ENCODE measurements at regions not wholly inside any gene's neighbourhood (a gene's known extent, or its start where the extent isn't known, plus 50 kb on each side); places are given as distances from the start of the nearest gene placed in this dataset.

DNA sequence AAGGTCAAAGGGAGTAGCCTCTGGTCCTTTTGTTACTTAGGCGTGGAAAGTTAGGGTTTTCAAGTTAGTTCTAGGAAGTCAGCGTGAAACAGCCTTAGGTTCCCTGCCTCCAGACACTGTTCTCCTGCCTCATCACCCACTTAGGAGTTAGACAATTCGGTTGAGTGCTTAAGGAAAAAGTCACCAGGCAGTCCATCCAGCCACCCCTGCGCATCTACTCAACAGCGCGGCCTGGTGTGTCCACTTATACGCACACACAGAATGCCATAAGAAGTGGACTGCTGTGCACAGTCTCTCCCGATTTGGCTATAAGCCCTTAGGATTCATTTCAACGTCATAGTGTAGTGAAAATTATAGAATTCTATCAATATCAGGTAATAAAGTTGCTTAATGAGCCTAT is 470.8 kb upstream of the TNP1 start:
- DNase-seq, result no peak
- intact Hi-C loops (cut with DNase I), result no loop called here

DNA sequence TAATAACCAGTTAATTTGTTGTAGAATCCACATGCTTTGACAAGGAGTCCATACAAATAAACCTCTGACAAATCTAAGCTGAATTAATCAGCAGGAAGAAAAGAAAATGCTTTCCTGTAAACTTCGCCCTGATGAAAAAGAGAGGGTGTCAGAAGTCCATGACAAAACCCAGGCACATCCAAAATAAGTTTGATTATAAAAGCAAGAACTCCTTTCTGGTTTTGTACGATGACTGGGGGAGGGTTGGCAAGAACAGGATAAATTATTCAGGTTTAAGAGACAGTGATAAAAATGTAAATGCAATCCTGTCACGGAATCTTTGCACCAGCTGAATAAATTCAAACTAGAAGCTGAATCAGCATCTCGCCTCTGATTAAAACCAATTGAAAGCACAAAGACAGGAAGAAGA is 469.2 kb upstream of the TNP1 start:
- intact Hi-C loops (cut with DNase I), result no loop called here
- DNase-seq, result peak in 10 of 42 donors; percentile 9 to 45 (median 19)

DNA sequence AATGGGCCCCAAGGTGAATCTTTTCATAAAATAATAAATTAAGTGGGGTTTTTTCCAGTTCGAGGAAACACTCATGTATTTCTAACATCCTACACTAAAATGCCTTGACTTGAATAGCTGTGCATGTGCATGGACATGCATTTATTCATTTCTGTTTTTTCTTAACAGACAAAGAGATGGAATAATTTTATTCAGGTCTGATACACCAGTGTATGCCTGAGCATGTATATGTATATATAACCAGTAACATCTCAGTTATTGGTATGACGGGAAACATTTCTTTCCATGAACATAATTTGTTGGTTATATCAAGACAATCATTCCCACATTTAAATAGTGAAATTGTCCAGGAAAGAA is 468.7 kb upstream of the TNP1 start:
- intact Hi-C loops (cut with DNase I), result no loop called here
- no peak for DNase-seq

DNA sequence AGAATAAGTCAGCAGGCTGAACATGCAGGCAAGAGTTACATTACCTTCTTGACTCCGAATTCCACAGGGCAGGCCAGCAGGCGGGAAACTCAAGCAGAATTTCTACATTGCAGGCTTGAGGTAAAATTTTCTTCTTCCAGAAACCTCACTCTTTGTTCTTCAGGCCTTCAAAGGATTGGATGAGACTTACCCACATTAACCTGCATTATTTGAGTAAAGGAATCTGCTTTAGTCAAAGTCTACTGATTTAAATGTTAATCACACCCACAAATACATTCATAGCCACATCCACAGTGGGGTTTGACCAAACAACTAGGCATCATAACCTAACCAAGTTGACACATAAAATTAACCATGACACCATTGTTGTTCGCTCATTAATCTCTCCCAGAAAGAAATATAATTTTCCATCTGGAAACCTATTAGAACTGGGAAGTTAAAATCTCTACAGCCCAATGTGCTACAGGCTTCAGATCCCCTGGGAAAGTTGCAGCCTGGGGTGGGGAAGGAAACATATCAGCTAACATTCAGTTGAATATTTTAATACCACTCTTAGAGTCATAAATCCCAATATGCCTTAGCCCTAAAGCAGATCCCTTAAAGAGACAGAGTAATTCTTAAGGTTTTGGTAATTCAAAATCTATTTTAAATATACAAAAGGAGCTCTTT is 468.2 kb upstream of the TNP1 start:
- intact Hi-C loops (cut with DNase I), result no loop called here

DNA sequence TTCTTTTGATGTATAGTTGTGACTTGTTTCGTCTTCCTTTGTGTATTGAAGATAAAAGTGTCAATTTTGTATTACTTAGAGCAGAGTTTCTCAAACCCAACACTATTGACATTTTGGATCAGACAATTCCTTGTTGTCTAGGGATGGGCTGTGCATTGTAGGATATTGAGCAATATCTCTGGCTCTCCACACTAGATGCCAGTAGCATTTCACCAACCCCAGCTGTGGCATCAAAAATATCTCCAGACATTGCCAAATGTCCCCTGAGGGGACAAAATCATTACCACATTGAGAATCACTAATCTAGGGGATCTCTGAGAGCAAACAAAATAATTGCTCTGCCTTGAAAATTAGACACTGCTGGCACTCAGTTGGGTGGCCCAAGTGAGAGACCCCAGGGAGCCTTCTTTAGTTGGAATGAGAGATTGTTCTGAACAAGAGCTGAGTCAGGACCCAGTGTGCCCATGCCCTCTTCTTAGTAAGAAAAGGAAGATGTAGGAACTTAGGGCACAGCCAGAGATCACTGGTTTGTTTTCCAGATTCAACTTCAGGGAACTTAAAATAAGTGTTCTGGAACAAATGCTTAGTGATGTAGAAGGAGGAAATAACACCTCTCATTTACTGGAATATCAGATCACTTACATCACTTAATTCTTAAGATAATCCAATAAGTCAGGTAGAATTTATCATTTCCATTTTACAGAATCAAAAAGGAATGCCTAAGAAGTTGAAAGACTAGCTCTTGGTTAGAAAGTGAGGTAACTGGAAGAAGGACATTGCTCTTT is 466.6 kb upstream of the TNP1 start:
- intact Hi-C loops (cut with DNase I), result no loop called here
- no peak for DNase-seq

More for the DNA sequence above, 468.2 kb upstream of the TNP1 start:
- no peak for DNase-seq

DNA sequence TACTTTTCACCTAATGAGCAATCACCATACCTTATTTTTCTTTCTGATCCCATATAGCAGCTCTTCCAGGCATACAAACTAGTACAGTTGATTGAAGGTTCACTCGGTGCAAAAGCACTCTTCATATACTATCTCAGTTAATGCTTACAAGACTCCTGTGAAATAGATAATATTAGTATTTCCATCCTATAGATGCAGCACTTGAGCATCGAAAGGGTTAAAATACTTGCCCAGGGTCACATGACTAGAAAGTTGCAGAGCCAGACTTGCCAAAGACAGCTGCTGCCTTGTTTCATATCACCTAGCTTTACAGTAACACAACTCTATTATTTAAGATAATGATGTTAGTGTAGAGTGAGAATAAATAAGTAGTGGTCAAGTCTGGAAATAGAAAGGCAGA is 466.0 kb upstream of the TNP1 start:
- intact Hi-C loops (cut with DNase I), result no loop called here
- DNase-seq, result no peak

DNA sequence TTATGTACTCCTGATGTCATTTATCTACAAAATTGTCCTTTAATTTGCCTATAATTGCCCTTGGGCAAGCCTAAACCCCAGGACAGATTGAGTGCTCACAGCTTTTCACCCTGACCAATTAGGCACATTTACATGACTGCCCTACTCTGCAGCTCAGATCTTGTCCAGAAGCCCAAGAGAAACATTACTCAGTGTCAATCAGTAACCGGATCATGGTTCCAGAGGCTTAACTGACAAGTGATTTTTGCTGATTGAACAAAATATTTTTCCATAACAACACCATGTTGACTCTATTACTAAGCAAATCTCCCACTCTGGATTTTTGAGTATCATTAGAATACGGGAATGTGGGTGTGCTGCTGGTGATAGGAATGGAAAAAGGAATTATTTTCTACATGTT is 465.4 kb upstream of the TNP1 start:
- intact Hi-C loops (cut with DNase I), result no loop called here

DNA sequence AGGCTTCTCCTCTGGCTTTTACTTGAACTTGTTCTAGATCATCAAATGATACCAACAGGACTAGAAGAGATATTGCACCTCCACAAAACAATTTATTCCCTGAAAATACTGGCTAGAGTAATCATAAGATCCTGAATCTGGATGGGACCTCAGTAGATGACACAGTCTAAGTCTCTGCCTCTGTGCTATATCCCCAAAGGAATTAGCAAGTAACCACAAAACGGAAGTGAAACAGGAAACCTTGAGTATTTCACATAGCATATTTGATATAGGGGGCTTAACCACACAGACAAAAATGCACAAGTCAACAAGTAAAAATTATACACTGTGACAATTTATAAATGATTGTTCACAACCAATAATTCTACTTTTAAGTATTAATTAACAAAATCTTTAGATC is 456.9 kb upstream of the TNP1 start:
- intact Hi-C loops (cut with DNase I), result no loop called here
- no peak for DNase-seq

More for the DNA sequence above, 465.4 kb upstream of the TNP1 start:
- no peak for DNase-seq

DNA sequence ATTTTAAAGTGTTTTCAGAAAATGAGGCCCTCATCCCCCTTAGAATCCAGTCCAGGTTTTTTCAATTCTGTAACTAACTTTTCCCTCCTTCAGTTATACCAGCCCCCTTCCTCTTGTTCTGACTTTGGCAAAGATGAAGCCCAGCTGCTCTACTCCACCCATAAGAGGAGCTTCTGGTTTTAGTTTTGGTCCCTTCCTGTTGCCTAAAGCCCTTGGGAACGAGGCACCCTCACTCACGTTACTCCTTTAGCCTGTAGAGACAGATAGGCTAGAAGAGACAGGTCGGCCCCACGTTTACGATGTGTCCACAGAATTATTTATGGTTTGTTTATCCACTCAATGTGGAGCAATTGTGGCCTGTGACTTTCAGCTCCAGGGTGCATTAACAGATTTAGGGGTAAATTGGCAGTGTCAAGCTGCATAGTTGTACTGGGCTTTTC is 454.2 kb upstream of the TNP1 start:
- peak in 1 of 42 donors; percentile 24 for DNase-seq
- intact Hi-C loops (cut with DNase I), result no loop called here

DNA sequence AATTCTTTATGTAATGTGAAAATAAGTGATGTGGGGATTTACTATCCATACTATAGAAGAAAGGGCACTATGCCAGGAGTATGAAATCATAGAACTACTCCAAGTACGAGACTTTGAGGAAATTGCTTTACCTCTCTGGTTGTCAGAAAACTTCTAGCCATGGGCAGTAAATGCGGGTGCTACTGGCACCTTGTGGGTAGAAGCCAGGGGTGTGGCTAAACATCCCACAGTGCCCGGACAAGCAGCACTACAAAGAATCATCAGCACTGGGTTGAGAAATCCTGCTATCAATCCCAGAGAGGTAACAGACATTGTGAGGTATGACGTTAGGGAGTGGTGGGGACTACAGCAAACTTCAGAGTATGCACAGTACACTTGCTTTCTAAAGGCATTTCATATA is 453.5 kb upstream of the TNP1 start:
- DNase-seq, result peak in 1 of 42 donors; percentile 20
- intact Hi-C loops (cut with DNase I), result no loop called here

DNA sequence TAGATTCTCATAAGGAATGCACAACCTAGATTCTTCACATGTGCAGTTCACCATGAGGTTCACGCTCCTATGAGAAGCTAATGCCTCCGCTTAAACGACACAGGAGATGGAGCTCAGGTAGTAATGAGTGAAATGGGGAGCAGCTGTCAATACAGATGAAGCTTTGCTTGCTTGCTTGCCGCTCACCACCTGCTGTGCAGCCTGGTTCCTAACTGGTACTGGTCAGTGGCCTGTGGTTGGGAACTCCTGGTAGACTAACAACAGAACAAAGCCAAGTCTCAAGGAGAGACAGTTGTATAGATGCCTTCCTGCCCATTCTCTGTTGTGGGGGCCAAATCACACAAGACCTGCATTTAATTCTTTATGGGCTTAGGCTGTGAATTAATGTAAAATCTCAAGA is 449.2 kb upstream of the TNP1 start:
- intact Hi-C loops (cut with DNase I), result no loop called here
- peak in 1 of 42 donors; percentile 31 for DNase-seq

DNA sequence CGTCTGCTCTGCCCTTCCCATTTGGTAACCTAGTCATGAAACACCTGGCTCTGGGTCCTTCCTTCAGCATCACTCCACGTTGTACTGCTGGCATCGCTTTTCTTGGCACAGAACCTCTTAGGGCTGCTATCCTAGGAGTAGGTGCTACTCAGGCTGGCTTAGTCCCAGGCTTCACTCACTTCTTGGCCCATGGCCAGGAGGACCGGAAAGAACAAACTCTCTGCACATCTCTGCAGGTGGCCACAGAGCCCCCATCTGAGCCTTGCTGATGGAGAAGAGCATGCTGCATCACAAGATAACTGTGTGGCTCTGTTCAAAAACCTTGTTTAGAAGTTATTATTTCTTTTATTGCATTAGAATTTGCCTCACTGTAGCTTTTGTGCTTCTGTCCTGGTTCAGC is 447.2 kb upstream of the TNP1 start:
- peak in 1 of 42 donors; percentile 36 for DNase-seq

DNA sequence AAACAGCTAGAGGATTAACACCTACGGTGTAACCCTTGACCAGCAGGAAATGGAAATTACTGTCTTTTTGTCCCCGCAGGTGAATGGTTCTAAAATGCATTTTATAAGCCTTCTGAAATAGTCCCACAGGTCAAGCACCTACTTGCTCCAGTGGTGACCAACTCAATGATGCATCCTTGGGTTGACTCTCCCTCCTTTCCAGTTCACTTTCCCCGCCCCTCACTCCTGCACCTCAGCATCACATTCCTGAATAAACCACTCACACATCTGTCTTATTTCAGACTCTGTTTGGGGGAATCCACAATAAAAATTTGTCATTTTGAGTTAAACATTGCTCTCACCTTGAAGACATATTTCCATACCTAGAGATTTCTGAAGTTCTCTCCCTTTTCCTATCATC is 446.0 kb upstream of the TNP1 start:
- DNase-seq, result peak in 1 of 42 donors; percentile 10
- intact Hi-C loops (cut with DNase I), result no loop called here

More for the DNA sequence above, 447.2 kb upstream of the TNP1 start:
- intact Hi-C loops (cut with DNase I), result no loop called here

DNA sequence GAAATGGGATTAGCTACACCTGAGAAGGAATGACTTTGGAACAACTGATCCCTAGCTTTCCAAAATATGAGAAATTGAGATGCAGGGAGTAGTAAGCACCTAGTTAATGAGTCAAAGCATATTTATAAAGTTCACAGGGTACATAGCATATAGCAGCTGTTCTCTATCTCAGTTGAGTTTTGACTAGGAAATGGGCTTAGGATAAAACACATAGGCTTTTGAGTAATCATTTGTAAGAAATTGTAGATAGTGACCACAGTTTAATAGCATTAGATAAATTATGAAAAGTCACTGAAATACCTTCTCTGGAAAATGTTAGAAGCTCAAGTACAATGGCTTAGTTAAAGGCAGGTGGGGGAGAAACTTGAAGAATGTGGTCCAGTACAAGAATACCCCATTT is 444.7 kb upstream of the TNP1 start:
- intact Hi-C loops (cut with DNase I), result no loop called here
- DNase-seq, result no peak

DNA sequence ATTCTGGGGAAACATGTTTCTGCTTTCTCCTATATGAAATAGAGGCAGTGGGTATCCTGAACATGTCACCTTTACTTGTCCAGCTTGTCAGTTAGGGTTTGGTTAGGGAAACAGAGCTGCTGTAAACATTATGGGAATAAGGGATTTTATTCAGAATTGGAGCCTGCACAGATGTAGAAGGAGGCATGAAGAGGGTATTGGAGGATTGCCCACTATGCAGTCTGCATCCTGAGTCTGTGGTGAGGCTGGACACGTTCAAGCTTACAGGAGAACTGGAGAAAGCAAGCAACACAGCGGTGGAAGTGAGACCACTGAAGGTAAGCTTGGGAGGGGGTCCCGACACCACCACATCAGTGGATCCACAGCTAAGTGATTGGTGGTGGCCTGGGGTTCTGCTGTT is 443.0 kb upstream of the TNP1 start:
- intact Hi-C loops (cut with DNase I), result no loop called here
- peak in 1 of 42 donors; percentile 25 for DNase-seq

DNA sequence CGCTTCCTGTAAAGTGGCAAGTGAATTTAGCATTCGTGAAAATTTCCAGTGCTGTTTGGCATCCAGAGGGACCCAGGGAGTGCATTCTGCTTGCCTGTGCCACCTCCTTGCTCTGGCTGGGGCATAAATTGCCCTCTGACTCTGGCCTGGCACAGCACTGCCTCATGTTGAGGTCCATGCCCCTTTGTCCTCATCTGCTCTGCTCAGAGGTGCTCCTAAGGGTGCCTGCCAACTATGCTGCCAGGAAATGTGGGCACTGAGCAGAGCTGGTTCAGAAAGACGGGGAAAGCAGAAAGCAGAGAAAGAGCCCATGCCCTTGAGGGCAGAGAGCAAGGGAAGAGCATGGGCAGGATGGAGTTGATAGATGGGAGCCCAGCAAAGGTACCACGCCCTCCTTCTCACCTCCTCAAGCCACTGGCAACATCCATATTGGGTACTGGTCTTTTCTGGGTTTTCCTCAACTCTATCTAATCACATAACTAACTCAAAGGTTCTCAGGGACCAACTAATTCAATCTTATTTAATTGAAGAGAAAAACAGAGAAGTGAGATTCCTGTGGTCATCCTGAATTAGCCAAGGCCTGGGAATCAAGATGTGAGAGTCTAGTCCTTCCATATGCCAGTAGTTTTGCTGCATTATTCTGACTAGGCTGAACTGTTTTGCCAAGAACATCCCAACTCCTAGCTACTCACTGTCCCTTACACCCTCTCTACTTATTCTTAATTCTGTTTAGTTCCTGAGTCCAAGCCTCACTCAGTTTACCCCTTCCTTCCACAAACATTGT is 441.5 kb upstream of the TNP1 start:
- intact Hi-C loops (cut with DNase I), result no loop called here
- DNase-seq, result peak in 3 of 42 donors; percentile 6 to 22 (median 16)

DNA sequence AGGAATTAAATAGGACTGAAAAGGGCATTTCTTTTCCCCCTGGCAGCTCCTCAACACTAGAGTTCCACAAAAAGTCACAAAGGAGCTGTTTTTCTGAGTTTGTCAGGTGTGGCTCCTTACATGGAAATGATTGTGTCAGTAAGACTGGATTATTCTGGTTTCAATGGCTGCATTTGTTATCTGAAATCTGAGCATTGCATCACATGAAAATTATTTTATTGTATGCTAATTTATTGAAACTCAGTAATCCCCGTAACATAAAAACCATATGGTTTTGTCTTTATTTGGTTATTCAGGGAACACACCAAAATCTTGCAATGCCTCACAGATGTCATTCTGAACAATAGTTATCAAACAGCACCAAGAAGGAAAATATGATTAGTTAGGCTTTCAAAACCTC is 439.7 kb upstream of the TNP1 start:
- intact Hi-C loops (cut with DNase I), result no loop called here
- no peak for DNase-seq

DNA sequence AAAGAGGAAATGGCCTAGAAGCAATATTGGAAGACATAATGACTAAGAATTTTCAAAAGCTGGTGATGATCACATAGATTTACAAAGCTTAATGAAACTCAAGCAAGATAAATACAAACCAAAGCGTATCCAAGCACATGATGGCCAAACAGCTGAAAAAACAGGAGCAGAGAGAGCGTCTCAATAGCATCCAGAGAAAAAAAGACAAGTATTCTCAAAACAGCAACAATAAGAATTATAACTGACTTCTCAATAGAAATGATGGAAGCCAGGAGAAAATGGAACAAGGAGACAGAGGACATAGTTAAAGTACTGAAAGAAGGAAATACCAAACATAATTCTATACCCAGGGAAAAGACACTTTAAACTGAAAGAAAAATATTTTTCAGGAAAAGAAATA is 437.2 kb upstream of the TNP1 start:
- intact Hi-C loops (cut with DNase I), result no loop called here
- DNase-seq, result no peak

DNA sequence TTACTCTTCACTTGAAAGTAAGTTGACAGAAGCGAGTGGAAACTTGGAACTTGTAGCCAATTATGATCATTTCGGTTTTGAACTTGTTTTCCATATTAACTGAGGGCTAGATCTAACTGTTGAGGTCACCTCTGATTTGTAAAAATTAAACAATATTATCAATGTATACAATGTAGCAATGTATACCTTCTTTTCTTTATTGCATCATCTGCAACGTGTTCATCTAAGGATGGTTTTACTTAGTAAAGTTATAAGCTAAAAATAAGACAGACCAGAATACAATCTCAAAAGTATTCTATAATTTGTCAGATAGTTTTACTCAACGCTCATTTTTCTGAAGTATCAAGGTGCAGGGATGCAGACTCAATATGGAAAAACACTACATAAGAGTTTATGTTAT is 435.0 kb upstream of the TNP1 start:
- intact Hi-C loops (cut with DNase I), result no loop called here
- DNase-seq, result no peak

DNA sequence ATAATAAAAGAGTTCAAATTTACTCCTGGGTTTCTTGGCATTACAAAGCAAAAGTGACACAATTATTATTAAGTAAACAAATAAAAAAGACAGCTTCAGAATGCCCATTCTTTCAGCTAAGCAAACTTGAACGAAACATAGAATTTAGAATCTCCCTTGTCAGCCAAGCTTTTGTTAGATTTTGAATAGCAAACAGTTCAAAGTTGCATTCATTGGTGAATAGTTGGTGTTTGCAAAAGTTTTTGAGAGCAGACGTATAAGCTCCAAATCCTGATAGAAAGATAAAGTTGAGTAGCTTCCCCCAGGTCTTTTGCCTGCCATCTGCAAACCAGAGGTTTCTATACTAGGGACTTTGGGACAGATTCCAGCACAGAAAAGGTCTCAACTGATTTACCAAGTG is 434.3 kb upstream of the TNP1 start:
- intact Hi-C loops (cut with DNase I), result no loop called here
- DNase-seq, result no peak
